Epithelial cell of prostate (primary cell): ENCODE measurements at regions not wholly inside any gene's neighbourhood (a gene's known extent, or its start where the extent isn't known, plus 50 kb on each side); places are given as distances from the start of the nearest gene placed in this dataset.

Source experiments
- DNase-seq: peaks from one replicate; pipeline ENCODE4 v3.0.0-alpha.2; 2011; ENCODE audit warnings: low read depth, low spot score
- H3K27ac ChIP-seq: fragments of 450-650 bp; 2 replicates; pipeline ENCODE4 v1.5.1; 2017; ENCODE audit warnings: mild to moderate bottlenecking

- no peak overlapping the region for H3K27ac ChIP-seq
- DNase-seq: no peak
Measured at GRCh38 chr3:178392511-178392926, 143.7 kb upstream of the KCNMB2 start.

- H3K27ac ChIP-seq: no peak overlapping the region
- DNase-seq: no peak
Measured at GRCh38 chr3:178393146-178393545, 143.1 kb upstream of the KCNMB2 start.

- H3K27ac ChIP-seq: no peak overlapping the region
- no peak for DNase-seq
Measured at GRCh38 chr3:178393824-178394223, 142.4 kb upstream of the KCNMB2 start.

GRCh38 chr3:178396318-178396717 is 139.9 kb upstream of the KCNMB2 start:
- no peak overlapping the region for H3K27ac ChIP-seq
- DNase-seq: no peak

- DNase-seq: no peak
- no peak overlapping the region for H3K27ac ChIP-seq
Measured at GRCh38 chr3:178397202-178397601, 139.0 kb upstream of the KCNMB2 start.

- H3K27ac ChIP-seq: no peak overlapping the region
- DNase-seq: no peak
Measured at GRCh38 chr3:178397836-178398235, 138.4 kb upstream of the KCNMB2 start.

GRCh38 chr3:178404961-178405360 is 131.3 kb upstream of the KCNMB2 start:
- H3K27ac ChIP-seq: no peak overlapping the region
- no peak for DNase-seq

- H3K27ac ChIP-seq: no peak overlapping the region
- DNase-seq: no peak
Measured at GRCh38 chr3:178405531-178405930, 130.7 kb upstream of the KCNMB2 start.

GRCh38 chr3:178406206-178406605 is 130.0 kb upstream of the KCNMB2 start:
- H3K27ac ChIP-seq: no peak overlapping the region
- DNase-seq: no peak

GRCh38 chr3:178415384-178415783 is 120.9 kb upstream of the KCNMB2 start:
- H3K27ac ChIP-seq: no peak overlapping the region
- no peak for DNase-seq

- no peak for DNase-seq
Measured at GRCh38 chr3:178417736-178418135, 118.5 kb upstream of the KCNMB2 start.

GRCh38 chr3:178419071-178419470 is 117.2 kb upstream of the KCNMB2 start:
- no peak overlapping the region for H3K27ac ChIP-seq
- peak; percentile 39 for DNase-seq

More at GRCh38 chr3:178417736-178418135, 118.5 kb upstream of the KCNMB2 start:
- no peak overlapping the region for H3K27ac ChIP-seq

GRCh38 chr3:178420033-178420432 is 116.2 kb upstream of the KCNMB2 start:
- no peak for DNase-seq
- H3K27ac ChIP-seq: no peak overlapping the region

GRCh38 chr3:178421069-178421468 is 115.2 kb upstream of the KCNMB2 start:
- no peak overlapping the region for H3K27ac ChIP-seq
- no peak for DNase-seq

- no peak for DNase-seq
- H3K27ac ChIP-seq: no peak overlapping the region
Measured at GRCh38 chr3:178422406-178422805, 113.8 kb upstream of the KCNMB2 start.

- H3K27ac ChIP-seq: no peak overlapping the region
- DNase-seq: no peak
Measured at GRCh38 chr3:178428037-178428436, 108.2 kb upstream of the KCNMB2 start.

GRCh38 chr3:178434206-178434805 is 101.9 kb upstream of the KCNMB2 start:
- no peak for DNase-seq
- no peak overlapping the region for H3K27ac ChIP-seq

GRCh38 chr3:178435575-178435974 is 100.7 kb upstream of the KCNMB2 start:
- DNase-seq: peak; percentile 46
- H3K27ac ChIP-seq: no peak overlapping the region

- no peak for DNase-seq
- H3K27ac ChIP-seq: no peak overlapping the region
Measured at GRCh38 chr3:178436773-178437172, 99.5 kb upstream of the KCNMB2 start.

- no peak overlapping the region for H3K27ac ChIP-seq
- no peak for DNase-seq
Measured at GRCh38 chr3:178437236-178437635, 99.0 kb upstream of the KCNMB2 start.

GRCh38 chr3:178439504-178439903 is 96.7 kb upstream of the KCNMB2 start:
- DNase-seq: no peak
- H3K27ac ChIP-seq: no peak overlapping the region

GRCh38 chr3:178440043-178440442 is 96.2 kb upstream of the KCNMB2 start:
- H3K27ac ChIP-seq: no peak overlapping the region
- no peak for DNase-seq

GRCh38 chr3:178443634-178444033 is 92.6 kb upstream of the KCNMB2 start:
- no peak for DNase-seq
- no peak overlapping the region for H3K27ac ChIP-seq
